ENCODE measurements at regions not wholly inside any gene's neighbourhood (a gene's known extent, or its start where the extent isn't known, plus 50 kb on each side); places are given as distances from the start of the nearest gene placed in this dataset.

GRCh38 chr3:55373423-55373822 lies 113.7 kb downstream of the WNT5A start:
- H3K36me3 Mint-ChIP-seq = no peaks in the 10 kb centered on the region
- no peak for DNase-seq (ENCODE audit: low spot score in 2 of 2, unreplicated experiment in 2 of 2)
- peaks cover 4% of the 10 kb centered on the region for H3K9me3 Mint-ChIP-seq
- no peak overlapping the region for H3K4me3 Mint-ChIP-seq
- peaks cover 21% of the 10 kb centered on the region for H3K4me1 Mint-ChIP-seq
- H3K27ac Mint-ChIP-seq = no peak overlapping the region
- no peaks in the 10 kb centered on the region for H3K27me3 Mint-ChIP-seq (ENCODE audit: low read depth)
- TF ChIP-seq CTCF (IDR thresholded peaks at IDR 0.05; ENCODE audit: unreplicated experiment) = no peak

- no peak for TF ChIP-seq CTCF (IDR thresholded peaks at IDR 0.05; ENCODE audit: unreplicated experiment)
- no peaks in the 10 kb centered on the region for H3K36me3 Mint-ChIP-seq
- H3K27ac Mint-ChIP-seq = no peak overlapping the region
- H3K27me3 Mint-ChIP-seq (ENCODE audit: low read depth) = no peaks in the 10 kb centered on the region
- no peak overlapping the region for H3K4me3 Mint-ChIP-seq
- peaks cover 4% of the 10 kb centered on the region for H3K9me3 Mint-ChIP-seq
- DNase-seq (ENCODE audit: low spot score in 2 of 2, unreplicated experiment in 2 of 2) = no peak
- peaks cover 29% of the 10 kb centered on the region for H3K4me1 Mint-ChIP-seq
These were observed 116.8 kb downstream of the WNT5A start for GRCh38 chr3:55370272-55370671.

- H3K4me1 Mint-ChIP-seq = peaks cover 39% of the 10 kb centered on the region
- no peak overlapping the region for H3K4me3 Mint-ChIP-seq
- H3K27ac Mint-ChIP-seq = peak overlapping the region; percentile 15
- peaks cover 4% of the 10 kb centered on the region for H3K9me3 Mint-ChIP-seq
- no peak for DNase-seq (ENCODE audit: low spot score in 2 of 2, unreplicated experiment in 2 of 2)
- H3K36me3 Mint-ChIP-seq = no peaks in the 10 kb centered on the region
- H3K27me3 Mint-ChIP-seq (ENCODE audit: low read depth) = no peaks in the 10 kb centered on the region
- TF ChIP-seq CTCF (IDR thresholded peaks at IDR 0.05; ENCODE audit: unreplicated experiment) = no peak
These were observed 117.8 kb downstream of the WNT5A start for GRCh38 chr3:55369141-55369847.

- Mint-ChIP-seq H3K4me1 (peaks cover 46% of the 10 kb centered on the region), H3K36me3 (no peaks in the 10 kb centered on the region), H3K27me3 (ENCODE audit: low read depth) (no peaks in the 10 kb centered on the region), H3K27ac (no peak overlapping the region), H3K9me3 (peaks cover 4% of the 10 kb centered on the region), H3K4me3 (no peak overlapping the region)
- no peak for TF ChIP-seq CTCF (IDR thresholded peaks at IDR 0.05; ENCODE audit: unreplicated experiment)
- DNase-seq (ENCODE audit: low spot score in 2 of 2, unreplicated experiment in 2 of 2) = no peak
These were observed 118.7 kb downstream of the WNT5A start for GRCh38 chr3:55368366-55368765.

GRCh38 chr3:55367384-55367783 lies 119.7 kb downstream of the WNT5A start:
- H3K27ac Mint-ChIP-seq = no peak overlapping the region

More at GRCh38 chr3:55367384-55367783, 119.7 kb downstream of the WNT5A start:
- Mint-ChIP-seq H3K36me3 (no peaks in the 10 kb centered on the region), H3K27me3 (ENCODE audit: low read depth) (no peaks in the 10 kb centered on the region), H3K4me1 (peaks cover 49% of the 10 kb centered on the region), H3K4me3 (no peak overlapping the region), H3K9me3 (peaks cover 4% of the 10 kb centered on the region)
- no peak for DNase-seq (ENCODE audit: low spot score in 2 of 2, unreplicated experiment in 2 of 2)
- TF ChIP-seq CTCF (IDR thresholded peaks at IDR 0.05; ENCODE audit: unreplicated experiment) = no peak

Measured in mesothelial cell of epicardium (in vitro differentiated cells).